HG02884 (cell line): ENCODE measurements at regions not wholly inside any gene's neighbourhood (a gene's known extent, or its start where the extent isn't known, plus 50 kb on each side); places are given as distances from the start of the nearest gene placed in this dataset.
"Not testable (repeated sequence)": the region's sequence is repeated elsewhere in the genome, so short reads cannot be mapped to it uniquely, and the experiment has no call there.

Experiments
- ATAC-seq: cut with Tn5 transposase; IDR thresholded peaks from one replicate; pipeline ENCODE4 v1.9.1; 2021; ENCODE audit warnings: mild to moderate bottlenecking, moderate library complexity; ENCODE audit not compliant: unreplicated experiment

DNA sequence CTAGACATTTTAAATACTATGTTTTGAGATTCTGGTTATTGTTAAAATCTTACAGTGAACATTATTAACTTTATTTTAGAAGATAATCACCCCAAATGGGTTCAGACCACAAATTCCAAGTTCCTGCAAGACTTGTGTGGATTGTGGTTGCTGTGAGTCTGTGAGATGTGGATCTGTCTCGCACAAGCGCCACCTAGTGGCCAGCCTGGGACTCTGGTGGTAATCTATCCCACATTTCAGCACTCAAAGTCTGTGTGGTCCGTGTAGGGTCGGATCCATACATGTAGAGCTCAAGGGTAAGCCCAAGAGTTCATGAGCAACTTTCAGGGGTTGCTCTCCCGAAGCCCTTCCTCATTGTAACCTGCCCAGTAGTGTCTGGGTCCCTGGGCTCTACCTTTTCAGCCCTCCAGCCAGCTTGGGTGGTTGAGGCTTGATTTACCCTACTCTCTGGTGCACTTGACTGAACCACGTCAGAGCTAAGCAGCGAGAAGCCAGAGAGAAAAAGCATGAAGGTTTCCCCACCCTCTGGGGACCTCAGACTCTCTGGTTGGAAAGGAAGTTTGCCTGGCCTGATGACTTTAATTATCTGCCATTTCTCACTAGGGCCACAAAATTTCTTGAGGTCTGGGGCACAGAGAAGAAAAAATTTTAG lies 129.2 kb downstream of the ARHGAP11B start:
- peak; percentile 68 for ATAC-seq

DNA sequence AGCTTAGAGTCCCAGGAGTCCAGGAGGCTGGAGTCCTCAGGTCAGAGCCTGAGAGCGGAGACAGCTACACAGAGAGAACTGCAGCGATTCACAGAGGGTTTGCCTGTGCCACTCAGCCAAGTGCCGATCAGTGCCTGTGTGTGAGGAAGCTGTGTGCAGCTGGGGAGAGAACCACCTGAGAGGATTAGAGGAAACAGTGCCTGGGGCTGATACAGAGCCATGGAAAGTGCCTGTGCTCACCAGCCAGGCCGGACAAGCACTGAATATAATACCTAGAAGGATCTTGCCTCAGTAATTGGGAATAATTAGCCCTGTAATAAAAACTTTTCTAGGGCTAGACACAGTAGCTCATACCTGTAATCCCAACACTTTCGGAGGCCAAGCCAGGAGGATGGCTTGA lies 134.7 kb downstream of the ARHGAP11B start:
- ATAC-seq = not testable (repeated sequence)

DNA sequence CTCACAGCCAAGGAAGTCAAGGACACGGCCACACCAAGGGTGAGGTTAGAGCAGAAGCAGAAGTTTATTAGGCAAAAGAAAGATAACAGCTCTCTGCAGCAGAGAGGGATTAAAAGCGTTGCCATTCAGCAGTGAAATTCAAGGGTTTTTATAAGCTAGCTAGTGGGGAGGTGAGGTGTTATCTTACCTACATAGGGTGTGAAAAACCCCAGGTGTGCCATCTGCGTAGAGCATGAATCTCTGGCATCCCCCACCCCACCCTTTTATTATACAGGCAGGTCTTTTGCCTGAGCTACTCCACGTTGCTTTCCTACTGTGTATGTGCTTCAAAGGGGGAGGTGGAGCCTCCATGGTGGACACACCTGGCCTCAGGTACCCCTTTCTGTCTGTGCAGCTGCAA lies 135.4 kb downstream of the ARHGAP11B start:
- ATAC-seq = not testable (repeated sequence)

DNA sequence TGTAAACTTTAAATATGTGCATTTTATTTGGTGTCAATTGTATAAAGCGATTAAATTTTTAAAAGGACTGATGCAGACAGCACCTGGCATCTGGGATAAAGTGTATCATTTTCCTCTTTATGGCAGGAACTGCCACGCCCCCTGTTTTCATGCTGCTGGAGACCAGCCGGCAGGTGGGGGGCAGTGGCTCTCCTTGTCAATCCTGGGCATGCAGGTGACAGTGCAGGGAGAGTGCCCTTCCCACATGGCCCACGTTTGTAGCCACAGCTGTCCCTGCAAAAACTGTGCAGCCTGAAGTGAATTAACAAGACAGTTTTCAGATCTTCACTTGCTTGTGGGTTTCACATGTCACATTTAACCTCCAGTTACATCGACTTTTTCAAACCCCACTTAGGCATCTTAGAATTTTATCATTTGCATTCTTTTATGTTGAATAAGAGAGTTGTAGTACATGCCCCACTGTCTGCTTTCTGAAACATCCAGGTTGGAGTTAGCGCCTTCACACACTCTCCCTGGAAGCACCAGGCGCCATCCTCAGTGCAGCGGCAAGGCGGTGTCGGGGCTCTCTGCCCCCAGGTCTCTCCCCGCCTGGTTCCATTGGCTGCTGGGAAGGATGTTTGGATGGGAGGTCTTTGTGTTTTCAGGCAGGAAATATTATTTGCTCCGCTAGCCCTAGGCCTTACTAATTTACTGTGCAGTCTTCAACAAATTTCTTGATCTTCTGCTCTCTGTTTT lies 134.2 kb upstream of the FAN1 start:
- ATAC-seq = not testable (repeated sequence)

DNA sequence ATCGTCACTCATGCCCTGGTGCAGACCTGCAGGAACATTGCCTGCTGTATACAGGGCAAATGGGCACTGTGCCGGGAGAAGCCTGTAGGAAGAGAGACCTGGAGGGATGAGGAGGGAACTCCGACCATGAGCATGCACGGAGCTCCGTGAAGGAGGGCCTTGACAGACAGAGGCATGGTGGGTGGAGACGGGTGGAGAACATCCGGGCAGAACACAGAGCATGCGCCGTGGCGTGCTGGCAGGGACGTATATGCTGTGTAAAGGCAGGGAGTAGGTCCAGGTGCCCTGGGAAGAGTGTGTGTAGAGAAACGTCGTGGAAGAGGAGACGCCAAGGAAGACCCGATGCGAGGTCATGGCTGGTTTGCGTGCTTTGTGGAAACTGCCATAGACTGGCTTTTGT lies 133.0 kb upstream of the FAN1 start:
- no peak for ATAC-seq

DNA sequence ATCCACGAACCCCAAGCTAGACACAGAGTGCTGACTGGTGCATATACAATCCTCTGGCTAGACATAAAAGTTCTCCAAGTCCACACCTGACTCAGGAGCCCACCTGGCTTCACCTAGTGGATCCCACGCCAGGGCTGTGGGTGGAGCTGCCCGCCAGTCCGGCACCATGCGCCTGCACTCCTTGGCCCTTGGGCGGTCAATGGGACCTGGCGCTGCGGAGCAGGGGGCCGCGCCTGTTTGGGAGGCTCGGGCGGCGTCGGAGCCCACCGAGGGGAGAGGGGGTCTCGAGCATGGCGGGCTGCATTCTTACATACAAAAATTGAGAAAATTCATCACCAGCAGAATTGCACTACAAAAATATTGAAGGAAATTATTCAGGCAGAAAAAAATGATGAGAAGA lies 120.7 kb upstream of the FAN1 start:
- ATAC-seq = no peak

DNA sequence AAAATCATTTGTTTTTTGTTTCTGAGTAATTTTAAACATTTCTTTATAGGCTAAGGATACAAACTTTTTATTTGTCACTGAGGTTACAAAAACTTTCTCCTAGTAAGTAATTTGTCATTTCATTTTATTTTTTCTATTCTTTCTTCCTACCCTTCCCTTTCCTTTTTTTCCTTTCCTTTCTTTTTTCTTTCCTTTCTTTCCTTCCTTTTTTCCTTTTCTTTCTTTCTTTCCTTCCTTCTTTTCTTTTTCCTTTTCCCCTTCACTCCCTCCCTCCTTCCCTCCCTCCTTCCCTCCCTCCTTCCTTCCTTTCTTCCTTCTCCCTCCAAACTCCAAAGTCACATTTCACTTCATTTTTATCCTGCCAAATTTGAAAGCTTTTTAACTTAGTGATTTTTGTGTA lies 115.1 kb upstream of the FAN1 start:
- ATAC-seq = no peak

DNA sequence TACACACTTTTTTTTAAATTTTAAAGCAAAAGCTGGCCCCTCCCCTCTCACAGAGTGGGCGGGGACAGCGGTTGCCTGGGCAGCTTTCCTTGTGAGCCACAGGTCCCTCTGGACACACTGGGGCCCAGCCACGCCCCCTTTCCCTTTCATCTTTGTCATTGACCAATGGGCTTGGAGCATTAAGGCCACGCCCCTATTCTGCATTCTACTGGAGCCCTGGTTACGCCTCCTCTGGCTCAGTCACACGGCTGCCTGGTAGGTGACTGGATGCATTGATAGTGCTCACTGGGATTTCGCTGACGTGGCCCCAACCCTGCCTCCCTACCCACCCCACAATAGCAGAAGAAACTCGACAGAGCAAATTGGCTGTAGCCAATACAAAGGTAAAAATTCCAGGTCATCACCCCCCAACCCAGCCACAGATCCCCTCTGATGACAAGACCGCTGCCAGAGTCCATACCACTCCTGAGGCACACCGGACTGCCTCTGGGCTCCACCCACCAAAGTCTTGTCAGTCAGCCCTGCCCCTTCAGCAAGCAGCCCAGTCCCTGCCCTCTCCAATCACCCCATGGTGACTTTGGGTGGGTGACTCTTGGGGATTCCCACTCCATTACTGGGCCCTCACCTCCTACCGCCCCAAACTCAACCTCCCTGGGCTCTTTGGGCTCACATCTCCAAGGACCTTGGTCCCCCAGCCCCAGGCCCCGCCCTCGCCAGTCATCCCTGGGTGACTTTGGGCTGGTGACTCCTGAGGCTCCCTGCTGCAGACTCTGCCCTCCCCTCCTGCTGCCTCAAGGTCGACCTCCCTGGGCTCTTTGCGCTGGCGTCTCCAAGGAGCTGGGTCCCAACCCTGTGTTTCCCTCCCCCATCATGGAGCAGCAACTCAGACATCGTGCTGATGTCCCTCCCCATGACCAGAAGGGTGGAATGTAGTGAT lies 112.2 kb upstream of the FAN1 start:
- ATAC-seq = no peak

DNA sequence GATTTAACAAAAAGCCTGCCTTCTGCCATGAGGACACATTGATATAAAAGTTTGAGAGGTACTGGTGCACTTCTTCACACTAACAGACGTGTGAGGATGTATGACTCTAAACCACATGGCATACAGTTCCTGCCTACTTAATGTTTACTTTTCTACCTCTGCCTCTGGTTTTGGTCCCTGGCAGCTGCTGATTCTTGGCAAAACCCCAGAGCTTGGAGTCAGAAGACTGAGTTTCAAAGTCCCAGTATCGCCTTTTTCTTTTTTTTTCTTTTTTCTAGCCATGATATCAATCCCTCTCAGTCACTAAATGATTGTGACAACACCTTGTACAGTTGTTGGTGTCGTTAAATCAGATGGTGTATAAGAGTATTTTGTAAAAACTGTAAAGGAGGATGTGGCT lies 110.9 kb upstream of the FAN1 start:
- ATAC-seq = not testable (repeated sequence)

DNA sequence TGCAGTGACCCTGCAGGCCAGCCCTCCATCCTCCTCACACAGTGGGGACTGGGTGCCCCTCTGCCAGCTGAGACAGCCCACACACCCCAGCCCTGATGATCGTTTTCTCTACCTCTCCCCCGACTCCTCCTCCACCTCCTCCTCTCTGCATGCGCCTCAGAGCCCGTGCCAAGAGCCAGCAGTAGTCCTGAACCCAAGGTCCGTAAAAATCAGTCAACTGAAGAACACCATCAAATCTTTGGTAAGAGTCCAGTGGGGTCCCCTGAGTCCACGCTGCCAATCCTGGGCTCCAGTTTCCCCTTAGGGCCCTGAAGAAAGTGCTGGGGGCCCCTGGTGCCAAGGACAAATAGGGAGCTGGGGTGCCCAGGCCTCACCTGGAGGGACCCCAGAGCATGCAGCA lies 109.3 kb upstream of the FAN1 start:
- ATAC-seq = no peak

DNA sequence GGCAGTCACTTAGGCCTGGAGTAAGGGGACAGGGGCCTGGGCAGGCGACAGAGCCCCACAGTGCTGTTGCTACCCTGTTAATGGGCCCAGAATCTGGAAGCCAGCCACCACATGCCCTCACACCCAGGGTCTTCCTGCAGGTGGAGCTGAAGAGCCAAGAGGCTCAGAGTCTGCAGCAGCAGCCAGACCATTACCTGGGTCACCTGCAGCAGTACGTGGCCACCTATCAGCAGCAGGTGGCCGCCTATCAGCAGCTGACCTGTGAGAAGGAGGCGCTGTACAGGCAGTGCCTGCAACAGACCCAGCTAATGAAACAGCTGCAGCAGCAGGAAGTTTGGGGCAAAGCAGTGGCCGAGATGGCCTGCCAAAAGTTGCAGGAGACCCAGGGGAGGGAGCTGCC lies 104.2 kb upstream of the FAN1 start:
- ATAC-seq = not testable (repeated sequence)

DNA sequence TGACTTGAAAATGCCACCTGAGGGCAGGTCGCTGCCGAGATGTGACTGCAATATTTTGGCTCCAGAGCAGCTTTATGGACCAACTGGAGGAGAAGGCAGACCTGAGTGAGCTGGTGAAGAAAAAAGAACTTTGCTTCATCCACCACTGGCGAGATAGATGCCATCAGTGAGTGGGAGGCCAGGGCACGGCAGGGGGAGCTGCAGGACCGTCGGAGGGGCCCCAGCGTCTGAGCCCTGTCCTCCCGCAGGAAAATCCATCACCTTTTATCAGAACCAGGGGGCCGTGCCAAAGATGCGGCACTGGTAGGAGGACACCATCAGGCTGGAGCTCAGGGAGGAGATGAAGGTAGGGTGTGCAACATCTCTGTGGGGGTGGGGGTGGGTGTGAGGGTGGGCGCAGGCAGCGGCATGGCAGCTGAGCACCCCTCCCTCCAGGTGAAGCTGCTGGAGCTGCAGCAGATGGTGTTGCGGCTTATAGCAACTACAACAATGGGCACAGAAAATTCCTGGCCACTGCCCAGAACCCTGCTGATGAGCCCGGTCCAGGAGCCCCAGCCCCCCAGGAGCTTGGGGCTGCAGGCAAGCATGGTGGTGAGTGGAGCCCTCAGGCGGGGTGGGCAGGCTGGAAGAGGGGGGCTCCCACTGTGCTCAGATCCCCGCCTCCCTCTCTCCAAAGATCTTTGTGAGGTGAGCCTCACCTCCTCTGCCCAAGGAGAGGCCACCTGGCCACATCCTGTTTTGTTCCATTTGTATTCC lies 102.4 kb upstream of the FAN1 start:
- not testable (repeated sequence) for ATAC-seq

DNA sequence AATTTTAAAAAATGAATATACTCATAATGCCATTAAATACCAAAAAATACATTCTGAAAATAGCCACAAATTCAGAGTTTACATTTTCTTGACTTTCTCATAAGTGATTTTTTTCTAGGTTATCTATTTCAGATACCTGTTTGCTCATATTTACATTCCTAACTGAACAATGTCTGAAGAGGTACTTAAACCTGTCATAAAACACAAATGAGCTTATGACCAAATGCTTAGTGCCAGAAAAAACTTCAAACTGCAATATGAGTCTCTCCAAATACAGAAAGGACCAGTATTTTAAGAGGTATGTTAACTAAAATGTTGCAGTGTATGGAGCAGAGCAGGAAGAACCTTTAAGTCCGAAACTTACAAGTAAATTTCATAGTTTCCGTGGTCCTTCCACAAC lies 101.7 kb upstream of the FAN1 start:
- ATAC-seq = not testable (repeated sequence)

DNA sequence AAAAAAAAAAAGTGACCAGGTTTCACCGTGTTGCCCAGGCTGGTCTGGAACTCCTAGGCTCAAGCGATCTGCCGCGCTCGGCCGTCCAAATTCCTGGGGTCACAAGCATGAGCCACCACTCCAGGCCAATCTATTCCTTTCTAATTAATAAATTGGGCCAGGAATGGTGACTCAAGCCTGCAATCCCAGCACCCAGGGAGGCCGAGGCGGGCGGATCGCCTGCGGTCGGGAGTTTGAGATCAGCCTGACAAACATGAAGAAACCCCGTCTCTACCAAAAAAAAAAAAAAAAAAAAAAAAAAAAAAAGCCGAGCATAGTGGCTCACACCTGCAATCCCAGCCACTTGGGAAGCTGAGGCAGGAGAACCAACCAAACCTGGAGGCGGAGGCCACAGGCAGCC lies 100.0 kb upstream of the FAN1 start:
- not testable (repeated sequence) for ATAC-seq

DNA sequence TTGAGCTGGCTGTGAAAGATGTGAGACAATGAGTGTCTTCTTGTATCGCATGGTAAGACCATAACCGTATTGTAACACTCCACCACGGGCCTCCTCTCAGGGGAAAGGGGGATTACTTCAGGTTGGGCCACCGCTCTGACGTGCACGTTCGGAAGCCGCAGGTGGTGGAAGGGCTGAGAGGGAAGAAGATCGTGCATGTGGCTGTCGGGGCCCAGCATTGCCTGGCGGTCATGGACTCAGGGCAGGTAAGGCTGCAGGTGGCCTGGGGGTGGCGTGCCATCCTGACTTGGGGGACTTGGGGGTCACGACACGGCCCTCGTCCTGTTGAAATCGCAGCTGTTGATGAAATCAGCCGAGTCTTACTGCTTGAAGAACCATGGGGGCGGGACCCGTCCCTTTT lies 87.3 kb upstream of the FAN1 start:
- ATAC-seq = no peak

DNA sequence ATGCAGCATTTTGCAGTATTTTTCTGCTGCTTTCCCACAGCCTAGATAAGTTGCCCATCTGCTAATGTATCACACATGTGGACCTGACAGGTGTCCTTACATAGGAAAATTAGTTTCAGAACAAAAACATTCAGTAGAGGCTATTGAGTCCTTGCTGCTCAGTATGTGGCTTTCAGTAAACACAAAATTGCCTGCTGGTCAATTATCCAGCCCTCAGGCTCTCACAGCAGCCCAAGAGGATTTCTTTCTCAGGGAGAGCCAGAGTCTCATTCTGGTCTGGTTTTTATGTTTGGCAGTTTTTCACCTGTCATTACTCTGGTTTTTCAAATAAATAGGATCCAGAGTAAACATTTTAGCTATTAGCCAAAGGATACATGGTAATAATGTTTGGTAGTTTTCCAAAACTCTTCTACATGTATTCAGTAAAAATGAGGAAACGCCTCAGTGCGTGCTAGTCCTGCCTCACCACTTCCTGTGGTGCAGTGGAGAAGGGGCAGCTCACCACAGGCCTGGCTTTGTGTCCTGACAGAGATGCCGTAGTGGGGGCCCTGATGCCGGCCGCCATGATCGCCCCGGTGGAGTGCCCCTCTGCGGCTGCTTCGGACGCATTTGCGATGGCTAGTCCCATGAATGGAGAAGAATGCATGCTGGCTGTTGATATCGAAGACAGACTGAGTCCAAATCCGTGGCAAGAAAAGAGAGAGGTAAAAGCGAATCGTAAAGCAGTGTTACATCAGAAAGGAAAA lies 80.5 kb upstream of the FAN1 start:
- peak; percentile 66 for ATAC-seq

DNA sequence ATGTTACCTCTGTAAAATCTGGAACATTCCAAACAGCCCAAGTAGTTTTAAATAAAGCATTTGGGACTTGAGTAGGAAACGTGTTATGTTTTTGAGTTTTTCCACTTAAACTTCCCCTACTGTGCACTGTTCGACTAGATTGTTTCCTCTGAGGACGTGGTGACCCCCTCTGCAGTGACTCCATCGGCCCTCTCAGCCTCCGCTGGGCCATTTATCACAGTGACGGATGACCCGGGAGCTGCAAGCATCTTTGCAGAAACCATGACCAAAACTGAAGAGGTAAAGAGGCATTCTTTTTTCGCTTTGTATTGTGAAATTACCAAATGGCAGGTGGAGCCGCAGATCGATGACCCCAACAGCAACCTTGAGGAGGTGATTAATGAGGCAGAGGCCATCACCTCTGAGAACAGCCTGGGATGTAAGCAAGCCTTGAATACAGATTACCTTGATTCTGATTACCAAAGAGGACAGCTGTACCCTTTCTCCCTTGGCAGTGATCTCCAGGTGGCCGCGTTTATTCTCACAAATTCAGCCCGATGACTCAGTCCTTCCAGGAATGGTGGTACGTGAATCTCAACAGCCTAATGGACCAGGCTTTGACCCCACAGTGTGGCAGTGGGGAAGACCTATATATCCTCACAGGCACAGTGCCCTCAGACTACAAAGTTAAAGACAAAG lies 79.1 kb upstream of the FAN1 start:
- no peak for ATAC-seq

DNA sequence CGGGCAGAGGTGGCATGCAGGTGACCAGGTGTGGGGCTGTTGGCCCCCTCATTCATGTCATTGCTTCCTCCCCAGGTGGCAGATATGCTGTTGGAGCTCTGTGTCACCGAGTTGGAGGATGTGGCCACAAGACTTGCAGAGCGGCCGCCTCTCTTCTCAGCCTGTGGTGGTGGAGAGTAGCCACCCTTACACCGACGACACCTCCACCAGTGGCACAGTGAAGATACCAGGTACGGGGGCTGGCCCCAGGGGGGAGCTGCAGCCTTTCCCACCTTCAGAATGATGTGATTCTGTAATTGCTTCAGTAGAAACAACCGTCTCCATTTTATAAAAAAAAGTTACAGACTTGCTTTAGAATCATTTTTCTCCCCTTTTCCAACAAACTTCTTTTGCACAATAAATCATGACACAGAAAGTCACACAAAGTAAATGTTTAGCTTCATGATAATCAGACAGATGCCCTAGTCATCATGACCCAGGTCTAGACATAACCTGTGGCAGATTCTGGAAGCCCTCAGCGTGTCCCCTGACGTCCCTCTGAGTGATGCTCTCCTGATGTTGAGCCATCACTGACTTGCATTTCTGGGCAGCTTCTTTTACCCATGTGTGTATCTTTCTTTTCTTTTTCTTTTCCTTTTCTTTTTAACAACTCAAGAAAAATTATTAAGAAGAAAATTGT lies 76.0 kb upstream of the FAN1 start:
- ATAC-seq = no peak

DNA sequence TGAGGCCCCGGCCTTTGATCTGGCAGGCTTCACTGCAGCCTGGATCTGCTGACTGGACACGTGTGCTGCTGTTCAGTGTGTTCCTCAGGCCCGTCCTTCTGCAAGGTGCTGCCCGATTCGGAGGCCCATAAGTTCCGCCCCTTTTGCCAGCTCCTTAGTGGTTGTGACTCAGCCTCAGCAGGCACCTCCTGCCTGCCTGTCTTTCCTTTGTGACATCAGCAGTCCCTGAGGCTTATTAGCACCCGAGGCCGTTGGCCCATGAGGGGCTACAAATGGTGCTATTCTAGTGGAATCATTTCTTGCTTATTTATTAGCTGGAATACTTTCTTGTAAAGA lies 75.4 kb upstream of the FAN1 start:
- ATAC-seq = not testable (repeated sequence)
